Liver (tissue), 8 donors: ENCODE measurements at regions not wholly inside any gene's neighbourhood (a gene's known extent, or its start where the extent isn't known, plus 50 kb on each side); places are given as distances from the start of the nearest gene placed in this dataset.

ENCODE experiments used
- DNase-seq: peaks from one replicate; pipeline ENCODE4 v3.0.0-alpha.2; 2017; ENCODE audit warnings: low spot score
- H3K27ac ChIP-seq, 2 donors: one replicate each; pipeline ENCODE4 v1.7.0; 2013; ENCODE audit warnings: inconsistent platforms in 2 of 2, low read length in 2 of 2, control low read depth in 1 of 2, low read depth in 1 of 2, mild to moderate bottlenecking in 1 of 2
- H3K27me3 ChIP-seq, 4 donors: one replicate each; pipeline versions ENCODE4 v1.6.1 to v1.7.0; 2013; ENCODE audit warnings: low read length in 3 of 4, inconsistent platforms in 1 of 4, mild to moderate bottlenecking in 1 of 4, moderate library complexity in 1 of 4; ENCODE audit not compliant: control insufficient read depth in 4 of 4, insufficient read depth in 4 of 4
- H3K36me3 ChIP-seq, 4 donors: one replicate each; pipeline versions ENCODE4 v1.6.1 to v1.7.0; 2013; ENCODE audit warnings: low read length in 3 of 4, mild to moderate bottlenecking in 3 of 4, low read depth in 1 of 4, moderate library complexity in 1 of 4; ENCODE audit not compliant: control insufficient read depth in 4 of 4, insufficient read depth in 3 of 4
- H3K4me1 ChIP-seq, 4 donors: one replicate each; pipeline versions ENCODE4 v1.6.1 to v1.7.0; 2013; ENCODE audit warnings: low read length in 3 of 4, mild to moderate bottlenecking in 3 of 4, moderate library complexity in 1 of 4; ENCODE audit not compliant: control insufficient read depth in 4 of 4, insufficient read depth in 4 of 4
- H3K4me3 ChIP-seq, 3 donors: one replicate each; pipeline versions ENCODE4 v1.6.1 to v1.7.0; 2013; ENCODE audit warnings: low read length in 3 of 3, control low read depth in 1 of 3, low read depth in 1 of 3, mild to moderate bottlenecking in 1 of 3
- H3K9ac ChIP-seq, 2 donors: one replicate each; pipeline ENCODE4 v1.7.0; 2013; ENCODE audit warnings: low read length in 2 of 2, mild to moderate bottlenecking in 2 of 2, moderate library complexity in 2 of 2, control low read depth in 1 of 2, low read depth in 1 of 2
- H3K9me3 ChIP-seq, 4 donors: one replicate each; pipeline versions ENCODE4 v1.6.1 to v1.7.0; 2013; ENCODE audit warnings: low read length in 3 of 4; ENCODE audit not compliant: control insufficient read depth in 4 of 4
- ATF3 ChIP-seq: IDR thresholded peaks from 2 replicates; pipeline ENCODE4 v1.6.1; 2016; ENCODE audit warnings: antibody characterized with exemption
- CTCF ChIP-seq: fragments of 150-350 bp; IDR thresholded peaks from 2 replicates; pipeline ENCODE4 v1.5.1; 2017; ENCODE audit warnings: improper control_type of control experiment, low read depth, low read length; ENCODE audit not compliant: missing input control
- EGR1 ChIP-seq, 2 donors: IDR thresholded peaks; 2 replicates each; pipeline ENCODE4 v1.6.1; 2016 to 2018; ENCODE audit warnings: antibody characterized with exemption in 2 of 2, low read depth in 2 of 2
- FOXA1 ChIP-seq: IDR thresholded peaks from 2 replicates; pipeline ENCODE4 v1.6.1; 2016; ENCODE audit warnings: antibody characterized with exemption
- FOXA2 ChIP-seq: IDR thresholded peaks from 2 replicates; pipeline ENCODE4 v1.6.1; 2016; ENCODE audit warnings: antibody characterized with exemption
- GABPA ChIP-seq, 2 donors: IDR thresholded peaks in 1 of 2; conservative IDR thresholded peaks in 1 of 2; 2 replicates each; pipeline ENCODE4 v1.6.1; 2016; ENCODE audit warnings: antibody characterized with exemption in 2 of 2, mild to moderate bottlenecking in 1 of 2, moderate library complexity in 1 of 2
- HNF4A ChIP-seq, 2 donors: conservative IDR thresholded peaks; 2 replicates each; pipeline ENCODE4 v1.6.1; 2016; ENCODE audit warnings: antibody characterized with exemption in 2 of 2, mild to moderate bottlenecking in 2 of 2
- HNF4G ChIP-seq: IDR thresholded peaks from 2 replicates; pipeline ENCODE4 v1.6.1; 2016; ENCODE audit warnings: antibody characterized with exemption
- JUND ChIP-seq, 2 donors: IDR thresholded peaks; 2 replicates each; pipeline ENCODE4 v1.6.1; 2016; ENCODE audit warnings: antibody characterized with exemption in 2 of 2
- MAX ChIP-seq: IDR thresholded peaks from 2 replicates; pipeline ENCODE4 v1.6.1; 2016; ENCODE audit warnings: antibody characterized with exemption
- NR2F2 ChIP-seq: IDR thresholded peaks from 2 replicates; pipeline ENCODE4 v1.6.1; 2016; ENCODE audit warnings: antibody characterized with exemption
- RAD21 ChIP-seq, 2 donors: IDR thresholded peaks; 2 replicates each; pipeline ENCODE4 v1.6.1; 2016; ENCODE audit warnings: antibody characterized with exemption in 2 of 2, mild to moderate bottlenecking in 2 of 2
- REST ChIP-seq: IDR thresholded peaks from 2 replicates; pipeline ENCODE4 v1.6.1; 2016; ENCODE audit warnings: antibody characterized with exemption, mild to moderate bottlenecking
- RXRA ChIP-seq, 2 donors: IDR thresholded peaks; 2 replicates each; pipeline ENCODE4 v1.6.1; 2017 to 2018; ENCODE audit warnings: antibody characterized with exemption in 2 of 2, mild to moderate bottlenecking in 1 of 2
- SP1 ChIP-seq: IDR thresholded peaks from 2 replicates; pipeline ENCODE4 v1.6.1; 2018; ENCODE audit warnings: antibody characterized with exemption, mild to moderate bottlenecking
- TAF1 ChIP-seq: conservative IDR thresholded peaks from 2 replicates; pipeline ENCODE4 v1.6.1; 2016; ENCODE audit warnings: antibody characterized with exemption, mild to moderate bottlenecking
- YY1 ChIP-seq: IDR thresholded peaks from 2 replicates; pipeline ENCODE4 v1.6.1; 2016; ENCODE audit warnings: antibody characterized with exemption, mild to moderate bottlenecking
- ZBTB33 ChIP-seq: IDR thresholded peaks from 2 replicates; pipeline ENCODE4 v1.6.1; 2016; ENCODE audit warnings: antibody characterized with exemption
- WGBS: extraction: QIAGEN DNeasy Blood & Tissue Kit; methylation state at CpG from one replicate; pipeline ENCODE4 v1.1.7; 2013; 5-methylcytosine and 5-hydroxymethylcytosine counted together
- donor health status: healthy.
- donor health status: healthy.
- donor health status: healthy.
- donor health status: healthy.
- donor health status: healthy.

- H3K36me3 ChIP-seq = no peaks in the 10 kb centered on the region
- no peaks in the 10 kb centered on the region for H3K9me3 ChIP-seq
- no peak overlapping the region for H3K27ac ChIP-seq
- no peak overlapping the region for H3K4me3 ChIP-seq
- H3K27me3 ChIP-seq = peaks cover 0 to 4% (median 0%) of the 10 kb centered on the region in 4 donors
- no peak for DNase-seq
- H3K9ac ChIP-seq = no peak overlapping the region
- no peaks in the 10 kb centered on the region for H3K4me1 ChIP-seq
- WGBS = 78% methylated on average over 15 of the region's 15 CpGs
- TF ChIP-seq EGR1 (IDR thresholded peaks at IDR 0.05; ENCODE audit: low read depth in 2 of 2) = no peak
- TF ChIP-seq REST = no peak
- TF ChIP-seq GABPA (IDR thresholded peaks at IDR 0.05 in 1 of 2, conservative IDR thresholded peaks at IDR 0.05 in 1 of 2) = no peak
- TF ChIP-seq FOXA1 = no peak
- no peak for TF ChIP-seq ZBTB33
- TF ChIP-seq CTCF = no peak
- no peak for TF ChIP-seq HNF4A (conservative IDR thresholded peaks at IDR 0.05)
- TF ChIP-seq YY1 = no peak
- TF ChIP-seq RAD21 (IDR thresholded peaks at IDR 0.05) = no peak
- TF ChIP-seq JUND (IDR thresholded peaks at IDR 0.05) = no peak
- TF ChIP-seq HNF4G = no peak
- no peak for TF ChIP-seq RXRA (IDR thresholded peaks at IDR 0.05)
- TF ChIP-seq SP1 = no peak
- TF ChIP-seq MAX = no peak
- TF ChIP-seq FOXA2 = no peak
- no peak for TF ChIP-seq NR2F2
Observed at GRCh38 chr7:24141874-24142509, 142.0 kb upstream of the NPY start.

GRCh38 chr7:24143547-24143946 is 140.4 kb upstream of the NPY start:
- H3K4me3 ChIP-seq = no peak overlapping the region
- no peaks in the 10 kb centered on the region for H3K36me3 ChIP-seq
- WGBS = 89% methylated on average over 4 of the region's 4 CpGs
- TF ChIP-seq TAF1 (no peak), ATF3 (no peak), ZBTB33 (no peak), JUND (IDR thresholded peaks at IDR 0.05) (no peak), FOXA2 (no peak), RAD21 (IDR thresholded peaks at IDR 0.05) (no peak)
- DNase-seq = no peak
- no peaks in the 10 kb centered on the region for H3K9me3 ChIP-seq
- H3K9ac ChIP-seq = no peak overlapping the region
- no peaks in the 10 kb centered on the region for H3K4me1 ChIP-seq
- H3K27me3 ChIP-seq = peaks cover 0 to 4% (median 0%) of the 10 kb centered on the region in 4 donors
- H3K27ac ChIP-seq = no peak overlapping the region
